ENCODE measurements at regions not wholly inside any gene's neighbourhood (a gene's known extent, or its start where the extent isn't known, plus 50 kb on each side); places are given as distances from the start of the nearest gene placed in this dataset.

- no peaks in the 10 kb centered on the region for H3K79me2 ChIP-seq (replicated peaks; ENCODE audit: insufficient read depth)
- Mint-ChIP-seq H3K4me1 (no peaks in the 10 kb centered on the region), H3K27me3 (ENCODE audit: insufficient read depth, low read depth, poor library complexity) (peaks cover 2% of the 10 kb centered on the region), H3K9me3 (peaks cover 100% of the 10 kb centered on the region), H3K36me3 (ENCODE audit: low read depth) (peaks cover 34% of the 10 kb centered on the region), H3K4me3 (no peak overlapping the region), H3K27ac (no peak overlapping the region)
- TF ChIP-seq EZH2 (IDR thresholded peaks at IDR 0.05; ENCODE audit: low read depth, unreplicated experiment) (no peak), CTCF (conservative IDR thresholded peaks at IDR 0.05; ENCODE audit: low read depth in 2 of 2) (no peak)
- no peak overlapping the region for H3K4me3 ChIP-seq
- H2AFZ ChIP-seq: no peak overlapping the region
- H4K20me1 ChIP-seq (replicated peaks; ENCODE audit: insufficient read depth): no peaks in the 10 kb centered on the region
- ATAC-seq: no peak
- H3K27ac ChIP-seq (ENCODE audit: low read depth): no peak overlapping the region
- H3K36me3 ChIP-seq (ENCODE audit: insufficient read depth): no peaks in the 10 kb centered on the region; the same call in 1 of the 2 replicates
- no peaks in the 10 kb centered on the region for H3K4me1 ChIP-seq (ENCODE audit: insufficient read depth)
- DNase-seq (ENCODE audit: low spot score): no peak
- no peaks in the 10 kb centered on the region for H3F3A ChIP-seq (replicated peaks; ENCODE audit: low read depth)
- no peak overlapping the region for H3K4me2 ChIP-seq
- no peaks in the 10 kb centered on the region for H3K9me2 ChIP-seq (ENCODE audit: insufficient read depth)
- no peaks in the 10 kb centered on the region for H3K27me3 ChIP-seq (ENCODE audit: insufficient read depth)
These were observed 377.8 kb upstream of the TMEM132C start for GRCh38 chr12:127888943-127889719.

GRCh38 chr12:127893895-127894609 is 372.9 kb upstream of the TMEM132C start:
- TF ChIP-seq EZH2phosphoT487 (IDR thresholded peaks at IDR 0.05; ENCODE audit: unreplicated experiment): no peak
- peak; percentile 51 to 60 for TF ChIP-seq CTCF (conservative IDR thresholded peaks at IDR 0.05; ENCODE audit: low read depth in 2 of 2)
- no peak for TF ChIP-seq STAT1 (IDR thresholded peaks at IDR 0.05; ENCODE audit: unreplicated experiment)
- Histone ChIP-seq H3K4me2 (no peak overlapping the region), H3K27ac (ENCODE audit: low read depth) (no peak overlapping the region), H3K4me3 (no peak overlapping the region), H4K20me1 (replicated peaks; ENCODE audit: insufficient read depth) (no peaks in the 10 kb centered on the region), H3K27me3 (ENCODE audit: insufficient read depth) (no peaks in the 10 kb centered on the region), H3K4me1 (ENCODE audit: insufficient read depth) (no peaks in the 10 kb centered on the region), H2AFZ (no peak overlapping the region; the same call in 1 of the 2 replicates), H3K36me3 (ENCODE audit: insufficient read depth) (no peaks in the 10 kb centered on the region), H3K79me2 (replicated peaks; ENCODE audit: insufficient read depth) (no peaks in the 10 kb centered on the region), H3K9me2 (ENCODE audit: insufficient read depth) (no peaks in the 10 kb centered on the region), H3F3A (replicated peaks; ENCODE audit: low read depth) (no peaks in the 10 kb centered on the region)
- no peak overlapping the region for H3K4me3 Mint-ChIP-seq
- no peak overlapping the region for H3K27ac Mint-ChIP-seq
- H3K27me3 Mint-ChIP-seq (ENCODE audit: insufficient read depth, low read depth, poor library complexity): peaks cover 2% of the 10 kb centered on the region
- peaks cover 41% of the 10 kb centered on the region for H3K36me3 Mint-ChIP-seq (ENCODE audit: low read depth)
- H3K9me3 Mint-ChIP-seq: peaks cover 96% of the 10 kb centered on the region
- DNase-seq (ENCODE audit: low spot score): peak; percentile 54
- no peak for ATAC-seq
- H3K4me1 Mint-ChIP-seq: no peaks in the 10 kb centered on the region
